GM23338 (cell line): ENCODE measurements at regions not wholly inside any gene's neighbourhood (a gene's known extent, or its start where the extent isn't known, plus 50 kb on each side); places are given as distances from the start of the nearest gene placed in this dataset.

ENCODE experiments used
- ATAC-seq: fragments of 200-7000 bp; cut with Tn5 transposase; 3 replicates; pipeline ENCODE4 v1.9.1; 2020
- DNase-seq: peaks from one replicate; pipeline ENCODE4 v3.0.0-alpha.2; 2015; ENCODE audit warnings: low spot score
- H2AFZ ChIP-seq: fragments of 200-600 bp; sonication (generic); 2 replicates; pipeline ENCODE4 v1.8.0; 2016; ENCODE audit warnings: antibody characterized with exemption, mild to moderate bottlenecking, moderate library complexity
- H3F3A ChIP-seq: fragments of 200-600 bp; sonication (generic); replicated peaks from 2 replicates; pipeline ENCODE4 v1.8.0; 2017; ENCODE audit warnings: antibody characterized with exemption, mixed run types, low read depth
- H3K27ac ChIP-seq: fragments of 200-600 bp; sonication (generic); 2 replicates; pipeline ENCODE4 v1.6.1; 2016; ENCODE audit warnings: low read depth
- H3K27me3 ChIP-seq: fragments of 200-600 bp; sonication (generic); 2 replicates; pipeline ENCODE4 v1.8.0; 2016; ENCODE audit warnings: mild to moderate bottlenecking, mixed run types, moderate library complexity; ENCODE audit not compliant: insufficient read depth
- H3K36me3 ChIP-seq: fragments of 200-600 bp; sonication (generic); 2 replicates; pipeline ENCODE4 v1.8.0; 2016; ENCODE audit warnings: mild to moderate bottlenecking; ENCODE audit not compliant: insufficient read depth
- H3K4me1 ChIP-seq: fragments of 200-600 bp; sonication (generic); 2 replicates; pipeline ENCODE4 v1.8.0; 2016; ENCODE audit warnings: mild to moderate bottlenecking, moderate library complexity; ENCODE audit not compliant: insufficient read depth
- H3K4me2 ChIP-seq: fragments of 200-600 bp; sonication (generic); 2 replicates; pipeline ENCODE4 v1.7.1; 2017; ENCODE audit warnings: mixed run types
- H3K4me3 ChIP-seq: fragments of 200-600 bp; sonication (generic); 2 replicates; pipeline ENCODE4 v1.6.1; 2016; ENCODE audit warnings: mixed run types
- H3K79me2 ChIP-seq: fragments of 200-600 bp; sonication (generic); replicated peaks from 2 replicates; pipeline ENCODE4 v1.8.0; 2017; ENCODE audit warnings: mild to moderate bottlenecking; ENCODE audit not compliant: insufficient read depth
- H3K9me2 ChIP-seq: fragments of 200-600 bp; sonication (generic); 2 replicates; pipeline ENCODE4 v1.8.0; 2017; ENCODE audit not compliant: insufficient read depth
- H4K20me1 ChIP-seq: fragments of 200-600 bp; sonication (generic); replicated peaks from 2 replicates; pipeline ENCODE4 v1.8.0; 2017; ENCODE audit warnings: mild to moderate bottlenecking; ENCODE audit not compliant: insufficient read depth
- H3K27ac Mint-ChIP-seq: 2 replicates; pipeline ENCODE4 v1.8.0; 2020; ENCODE audit warnings: inconsistent platforms, mild to moderate bottlenecking, moderate library complexity, mixed read lengths
- H3K27me3 Mint-ChIP-seq: 3 replicates; pipeline ENCODE4 v1.8.0; 2022; ENCODE audit warnings: low read depth, mild to moderate bottlenecking, moderate library complexity, mixed read lengths, inconsistent platforms; ENCODE audit not compliant: insufficient read depth, poor library complexity
- H3K36me3 Mint-ChIP-seq: 3 replicates; pipeline ENCODE4 v1.8.0; 2021; ENCODE audit warnings: low read depth, mild to moderate bottlenecking, inconsistent platforms, moderate library complexity, mixed read lengths
- H3K4me1 Mint-ChIP-seq: 3 replicates; pipeline ENCODE4 v1.8.0; 2020; ENCODE audit warnings: mild to moderate bottlenecking, inconsistent platforms, mixed read lengths
- H3K4me3 Mint-ChIP-seq: 3 replicates; pipeline ENCODE4 v1.8.0; 2021; ENCODE audit warnings: moderate library complexity, mild to moderate bottlenecking, inconsistent platforms, mixed read lengths
- H3K9me3 Mint-ChIP-seq: 3 replicates; pipeline ENCODE4 v1.8.0; 2020; ENCODE audit warnings: moderate library complexity, mild to moderate bottlenecking, inconsistent platforms, mixed read lengths
- EZH2 ChIP-seq: fragments of 200-600 bp; sonication (generic); IDR thresholded peaks from one replicate; pipeline ENCODE4 v1.8.0; 2017; ENCODE audit warnings: antibody characterized with exemption, mild to moderate bottlenecking, low read depth; ENCODE audit not compliant: unreplicated experiment
- JUNB ChIP-seq: IDR thresholded peaks from one replicate; pipeline ENCODE4 v1.6.1; 2016; ENCODE audit warnings: antibody characterized with exemption; ENCODE audit not compliant: unreplicated experiment
- NANOG ChIP-seq: IDR thresholded peaks from 2 replicates; pipeline ENCODE4 v1.6.1; 2016; ENCODE audit warnings: antibody characterized with exemption, borderline replicate concordance
- ZNF114 ChIP-seq: fragments of 250-450 bp; sonication (Bioruptor Pico); IDR thresholded peaks from 2 replicates; pipeline ENCODE4 v1.5.0; 2020; ENCODE audit warnings: mild to moderate bottlenecking, moderate library complexity
- ZNF331 ChIP-seq: fragments of 250-450 bp; sonication (Bioruptor Pico); IDR thresholded peaks from 2 replicates; pipeline ENCODE4 v1.5.0; 2020; ENCODE audit warnings: low read depth, mild to moderate bottlenecking, moderate library complexity
- TF ChIP-seq, protein P1 (sequence below): IDR thresholded peaks from one replicate; pipeline ENCODE4 v1.6.1; 2018; ENCODE audit warnings: antibody characterized with exemption; ENCODE audit not compliant: unreplicated experiment
- TF ChIP-seq, protein P2 (sequence below): IDR thresholded peaks from 2 replicates; pipeline ENCODE4 v1.6.1; 2016; ENCODE audit warnings: antibody characterized with exemption
- TF ChIP-seq, protein P3 (sequence below), 2 experiments: fragments of 200-600 bp in 1 of 2; sonication (generic) in 1 of 2; conservative IDR thresholded peaks; 2 replicates each; pipeline versions ENCODE4 v1.5.1 to v1.6.1; 2016 to 2017; ENCODE audit warnings: antibody characterized with exemption in 2 of 2, low read depth in 2 of 2, mild to moderate bottlenecking in 2 of 2, moderate library complexity in 1 of 2
- TF ChIP-seq, protein P4 (sequence below): fragments of 250-450 bp; sonication (Bioruptor Pico); IDR thresholded peaks from 2 replicates; pipeline ENCODE4 v1.5.0; 2020; ENCODE audit warnings: mild to moderate bottlenecking, moderate library complexity

DNA sequence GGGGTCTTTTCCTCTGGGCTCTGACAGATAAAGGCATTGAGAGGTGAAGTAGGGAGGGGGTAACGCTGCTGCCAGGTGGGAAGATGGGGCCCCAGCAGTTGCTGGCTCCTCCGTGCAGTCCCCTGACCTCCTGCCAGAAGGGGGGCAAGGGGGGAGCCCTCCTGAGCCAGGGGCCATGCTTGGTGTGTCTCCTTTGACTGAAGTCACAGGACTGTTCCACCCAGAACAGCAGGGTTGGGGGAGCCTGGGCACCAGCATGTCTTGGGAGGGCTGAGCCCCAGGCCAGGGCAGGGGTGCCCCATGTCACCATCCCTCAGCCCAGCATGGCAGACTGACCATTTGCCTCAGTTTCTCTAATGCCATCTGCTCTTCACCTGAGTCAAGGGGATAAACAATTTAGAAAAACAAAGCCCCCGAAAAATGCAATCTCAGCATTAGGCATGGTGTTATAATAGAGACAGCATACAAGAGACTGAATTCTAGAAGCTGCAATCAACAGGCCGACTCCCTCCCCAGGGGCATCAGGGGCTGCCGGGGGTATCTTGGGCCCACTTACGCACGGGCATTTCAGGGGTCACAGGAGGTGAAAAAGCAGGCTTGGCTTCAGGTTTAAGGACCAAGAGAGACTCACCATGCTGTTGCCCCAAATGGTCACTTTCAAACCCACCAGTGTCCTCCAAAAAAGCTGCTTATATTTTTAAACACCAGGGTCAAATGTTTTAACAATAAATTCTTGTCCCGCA is 108.6 kb upstream of the GPR26 start:
- TF ChIP-seq JUNB (no peak), EZH2 (no peak), ZNF114 (CRISPR knock-in tag) (no peak), NANOG (no peak), ZNF331 (CRISPR knock-in tag) (no peak)
- TF ChIP-seq, protein P1, sequence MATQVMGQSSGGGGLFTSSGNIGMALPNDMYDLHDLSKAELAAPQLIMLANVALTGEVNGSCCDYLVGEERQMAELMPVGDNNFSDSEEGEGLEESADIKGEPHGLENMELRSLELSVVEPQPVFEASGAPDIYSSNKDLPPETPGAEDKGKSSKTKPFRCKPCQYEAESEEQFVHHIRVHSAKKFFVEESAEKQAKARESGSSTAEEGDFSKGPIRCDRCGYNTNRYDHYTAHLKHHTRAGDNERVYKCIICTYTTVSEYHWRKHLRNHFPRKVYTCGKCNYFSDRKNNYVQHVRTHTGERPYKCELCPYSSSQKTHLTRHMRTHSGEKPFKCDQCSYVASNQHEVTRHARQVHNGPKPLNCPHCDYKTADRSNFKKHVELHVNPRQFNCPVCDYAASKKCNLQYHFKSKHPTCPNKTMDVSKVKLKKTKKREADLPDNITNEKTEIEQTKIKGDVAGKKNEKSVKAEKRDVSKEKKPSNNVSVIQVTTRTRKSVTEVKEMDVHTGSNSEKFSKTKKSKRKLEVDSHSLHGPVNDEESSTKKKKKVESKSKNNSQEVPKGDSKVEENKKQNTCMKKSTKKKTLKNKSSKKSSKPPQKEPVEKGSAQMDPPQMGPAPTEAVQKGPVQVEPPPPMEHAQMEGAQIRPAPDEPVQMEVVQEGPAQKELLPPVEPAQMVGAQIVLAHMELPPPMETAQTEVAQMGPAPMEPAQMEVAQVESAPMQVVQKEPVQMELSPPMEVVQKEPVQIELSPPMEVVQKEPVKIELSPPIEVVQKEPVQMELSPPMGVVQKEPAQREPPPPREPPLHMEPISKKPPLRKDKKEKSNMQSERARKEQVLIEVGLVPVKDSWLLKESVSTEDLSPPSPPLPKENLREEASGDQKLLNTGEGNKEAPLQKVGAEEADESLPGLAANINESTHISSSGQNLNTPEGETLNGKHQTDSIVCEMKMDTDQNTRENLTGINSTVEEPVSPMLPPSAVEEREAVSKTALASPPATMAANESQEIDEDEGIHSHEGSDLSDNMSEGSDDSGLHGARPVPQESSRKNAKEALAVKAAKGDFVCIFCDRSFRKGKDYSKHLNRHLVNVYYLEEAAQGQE: no peak
- TF ChIP-seq, protein P2, sequence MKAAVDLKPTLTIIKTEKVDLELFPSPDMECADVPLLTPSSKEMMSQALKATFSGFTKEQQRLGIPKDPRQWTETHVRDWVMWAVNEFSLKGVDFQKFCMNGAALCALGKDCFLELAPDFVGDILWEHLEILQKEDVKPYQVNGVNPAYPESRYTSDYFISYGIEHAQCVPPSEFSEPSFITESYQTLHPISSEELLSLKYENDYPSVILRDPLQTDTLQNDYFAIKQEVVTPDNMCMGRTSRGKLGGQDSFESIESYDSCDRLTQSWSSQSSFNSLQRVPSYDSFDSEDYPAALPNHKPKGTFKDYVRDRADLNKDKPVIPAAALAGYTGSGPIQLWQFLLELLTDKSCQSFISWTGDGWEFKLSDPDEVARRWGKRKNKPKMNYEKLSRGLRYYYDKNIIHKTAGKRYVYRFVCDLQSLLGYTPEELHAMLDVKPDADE: no peak
- TF ChIP-seq, protein P3, sequence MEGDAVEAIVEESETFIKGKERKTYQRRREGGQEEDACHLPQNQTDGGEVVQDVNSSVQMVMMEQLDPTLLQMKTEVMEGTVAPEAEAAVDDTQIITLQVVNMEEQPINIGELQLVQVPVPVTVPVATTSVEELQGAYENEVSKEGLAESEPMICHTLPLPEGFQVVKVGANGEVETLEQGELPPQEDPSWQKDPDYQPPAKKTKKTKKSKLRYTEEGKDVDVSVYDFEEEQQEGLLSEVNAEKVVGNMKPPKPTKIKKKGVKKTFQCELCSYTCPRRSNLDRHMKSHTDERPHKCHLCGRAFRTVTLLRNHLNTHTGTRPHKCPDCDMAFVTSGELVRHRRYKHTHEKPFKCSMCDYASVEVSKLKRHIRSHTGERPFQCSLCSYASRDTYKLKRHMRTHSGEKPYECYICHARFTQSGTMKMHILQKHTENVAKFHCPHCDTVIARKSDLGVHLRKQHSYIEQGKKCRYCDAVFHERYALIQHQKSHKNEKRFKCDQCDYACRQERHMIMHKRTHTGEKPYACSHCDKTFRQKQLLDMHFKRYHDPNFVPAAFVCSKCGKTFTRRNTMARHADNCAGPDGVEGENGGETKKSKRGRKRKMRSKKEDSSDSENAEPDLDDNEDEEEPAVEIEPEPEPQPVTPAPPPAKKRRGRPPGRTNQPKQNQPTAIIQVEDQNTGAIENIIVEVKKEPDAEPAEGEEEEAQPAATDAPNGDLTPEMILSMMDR (conservative IDR thresholded peaks at IDR 0.05; ENCODE audit: low read depth in 2 of 2): no peak
- H3K4me3 Mint-ChIP-seq: no peak overlapping the region

DNA sequence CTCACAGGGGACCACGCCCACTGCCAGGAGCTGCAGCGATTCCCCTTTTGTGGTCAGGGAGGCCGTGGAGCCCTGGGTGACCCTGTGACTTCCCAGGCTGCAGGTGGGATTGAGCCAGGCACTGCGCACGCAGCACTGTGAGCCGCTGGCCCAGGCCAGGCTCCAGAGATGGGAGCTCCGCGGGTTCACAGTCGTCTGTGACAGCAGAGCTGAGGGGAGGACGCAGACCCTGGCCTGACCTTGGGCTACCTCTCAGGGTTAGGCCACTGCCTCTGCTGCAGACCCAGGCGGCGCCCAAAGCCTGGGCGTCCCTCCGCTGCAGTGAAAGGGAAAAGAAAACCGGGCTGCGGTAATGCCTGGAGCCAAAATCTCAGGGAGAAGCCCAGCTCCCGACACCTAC is 107.5 kb upstream of the GPR26 start:
- H3K27ac ChIP-seq: no peak overlapping the region
- Mint-ChIP-seq H3K27me3 (peaks cover 9% of the 10 kb centered on the region), H3K4me1 (peaks cover 6% of the 10 kb centered on the region; the same call in 2 of the 3 replicates), H3K36me3 (no peaks in the 10 kb centered on the region), H3K4me3 (no peak overlapping the region), H3K9me3 (no peaks in the 10 kb centered on the region), H3K27ac (no peak overlapping the region)
- H3K4me2 ChIP-seq: no peak overlapping the region
- H3K27me3 ChIP-seq: no peaks in the 10 kb centered on the region
- no peaks in the 10 kb centered on the region for H3K36me3 ChIP-seq
- ATAC-seq (peak; percentile 53), DNase-seq (peak; percentile 29)
- H3K4me1 ChIP-seq: no peaks in the 10 kb centered on the region
- no peaks in the 10 kb centered on the region for H3K9me2 ChIP-seq
- peak overlapping the region; percentile 81 for H2AFZ ChIP-seq
- no peaks in the 10 kb centered on the region for H4K20me1 ChIP-seq
- H3F3A ChIP-seq: no peaks in the 10 kb centered on the region
- H3K79me2 ChIP-seq: no peaks in the 10 kb centered on the region
- no peak overlapping the region for H3K4me3 ChIP-seq
- TF ChIP-seq, protein P4, sequence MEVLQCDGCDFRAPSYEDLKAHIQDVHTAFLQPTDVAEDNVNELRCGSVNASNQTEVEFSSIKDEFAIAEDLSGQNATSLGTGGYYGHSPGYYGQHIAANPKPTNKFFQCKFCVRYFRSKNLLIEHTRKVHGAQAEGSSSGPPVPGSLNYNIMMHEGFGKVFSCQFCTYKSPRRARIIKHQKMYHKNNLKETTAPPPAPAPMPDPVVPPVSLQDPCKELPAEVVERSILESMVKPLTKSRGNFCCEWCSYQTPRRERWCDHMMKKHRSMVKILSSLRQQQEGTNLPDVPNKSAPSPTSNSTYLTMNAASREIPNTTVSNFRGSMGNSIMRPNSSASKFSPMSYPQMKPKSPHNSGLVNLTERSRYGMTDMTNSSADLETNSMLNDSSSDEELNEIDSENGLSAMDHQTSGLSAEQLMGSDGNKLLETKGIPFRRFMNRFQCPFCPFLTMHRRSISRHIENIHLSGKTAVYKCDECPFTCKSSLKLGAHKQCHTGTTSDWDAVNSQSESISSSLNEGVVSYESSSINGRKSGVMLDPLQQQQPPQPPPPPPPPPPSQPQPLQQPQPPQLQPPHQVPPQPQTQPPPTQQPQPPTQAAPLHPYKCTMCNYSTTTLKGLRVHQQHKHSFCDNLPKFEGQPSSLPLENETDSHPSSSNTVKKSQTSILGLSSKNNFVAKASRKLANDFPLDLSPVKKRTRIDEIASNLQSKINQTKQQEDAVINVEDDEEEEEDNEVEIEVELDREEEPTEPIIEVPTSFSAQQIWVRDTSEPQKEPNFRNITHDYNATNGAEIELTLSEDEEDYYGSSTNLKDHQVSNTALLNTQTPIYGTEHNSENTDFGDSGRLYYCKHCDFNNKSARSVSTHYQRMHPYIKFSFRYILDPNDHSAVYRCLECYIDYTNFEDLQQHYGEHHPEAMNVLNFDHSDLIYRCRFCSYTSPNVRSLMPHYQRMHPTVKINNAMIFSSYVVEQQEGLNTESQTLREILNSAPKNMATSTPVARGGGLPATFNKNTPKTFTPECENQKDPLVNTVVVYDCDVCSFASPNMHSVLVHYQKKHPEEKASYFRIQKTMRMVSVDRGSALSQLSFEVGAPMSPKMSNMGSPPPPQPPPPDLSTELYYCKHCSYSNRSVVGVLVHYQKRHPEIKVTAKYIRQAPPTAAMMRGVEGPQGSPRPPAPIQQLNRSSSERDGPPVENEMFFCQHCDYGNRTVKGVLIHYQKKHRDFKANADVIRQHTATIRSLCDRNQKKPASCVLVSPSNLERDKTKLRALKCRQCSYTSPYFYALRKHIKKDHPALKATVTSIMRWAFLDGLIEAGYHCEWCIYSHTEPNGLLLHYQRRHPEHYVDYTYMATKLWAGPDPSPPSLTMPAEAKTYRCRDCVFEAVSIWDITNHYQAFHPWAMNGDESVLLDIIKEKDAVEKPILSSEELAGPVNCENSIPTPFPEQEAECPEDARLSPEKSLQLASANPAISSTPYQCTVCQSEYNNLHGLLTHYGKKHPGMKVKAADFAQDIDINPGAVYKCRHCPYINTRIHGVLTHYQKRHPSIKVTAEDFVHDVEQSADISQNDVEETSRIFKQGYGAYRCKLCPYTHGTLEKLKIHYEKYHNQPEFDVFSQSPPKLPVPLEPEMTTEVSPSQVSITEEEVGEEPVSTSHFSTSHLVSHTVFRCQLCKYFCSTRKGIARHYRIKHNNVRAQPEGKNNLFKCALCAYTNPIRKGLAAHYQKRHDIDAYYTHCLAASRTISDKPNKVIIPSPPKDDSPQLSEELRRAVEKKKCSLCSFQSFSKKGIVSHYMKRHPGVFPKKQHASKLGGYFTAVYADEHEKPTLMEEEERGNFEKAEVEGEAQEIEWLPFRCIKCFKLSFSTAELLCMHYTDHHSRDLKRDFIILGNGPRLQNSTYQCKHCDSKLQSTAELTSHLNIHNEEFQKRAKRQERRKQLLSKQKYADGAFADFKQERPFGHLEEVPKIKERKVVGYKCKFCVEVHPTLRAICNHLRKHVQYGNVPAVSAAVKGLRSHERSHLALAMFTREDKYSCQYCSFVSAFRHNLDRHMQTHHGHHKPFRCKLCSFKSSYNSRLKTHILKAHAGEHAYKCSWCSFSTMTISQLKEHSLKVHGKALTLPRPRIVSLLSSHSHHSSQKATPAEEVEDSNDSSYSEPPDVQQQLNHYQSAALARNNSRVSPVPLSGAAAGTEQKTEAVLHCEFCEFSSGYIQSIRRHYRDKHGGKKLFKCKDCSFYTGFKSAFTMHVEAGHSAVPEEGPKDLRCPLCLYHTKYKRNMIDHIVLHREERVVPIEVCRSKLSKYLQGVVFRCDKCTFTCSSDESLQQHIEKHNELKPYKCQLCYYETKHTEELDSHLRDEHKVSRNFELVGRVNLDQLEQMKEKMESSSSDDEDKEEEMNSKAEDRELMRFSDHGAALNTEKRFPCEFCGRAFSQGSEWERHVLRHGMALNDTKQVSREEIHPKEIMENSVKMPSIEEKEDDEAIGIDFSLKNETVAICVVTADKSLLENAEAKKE: no peak

More for the DNA sequence above, 108.6 kb upstream of the GPR26 start:
- Mint-ChIP-seq H3K27ac (no peak overlapping the region), H3K4me1 (peaks cover 6% of the 10 kb centered on the region; the same call in 2 of the 3 replicates), H3K36me3 (no peaks in the 10 kb centered on the region), H3K9me3 (no peaks in the 10 kb centered on the region), H3K27me3 (peaks cover 9% of the 10 kb centered on the region)
- Histone ChIP-seq H3K36me3 (no peaks in the 10 kb centered on the region), H3K4me2 (no peak overlapping the region), H3F3A (no peaks in the 10 kb centered on the region), H3K27me3 (no peaks in the 10 kb centered on the region), H3K27ac (no peak overlapping the region), H4K20me1 (no peaks in the 10 kb centered on the region), H3K4me1 (no peaks in the 10 kb centered on the region), H2AFZ (no peak overlapping the region), H3K9me2 (no peaks in the 10 kb centered on the region), H3K79me2 (no peaks in the 10 kb centered on the region), H3K4me3 (no peak overlapping the region)
- DNase-seq: no peak
- no peak for ATAC-seq
